Esophagus muscularis mucosa (tissue), 4 donors: ENCODE measurements at regions not wholly inside any gene's neighbourhood (a gene's known extent, or its start where the extent isn't known, plus 50 kb on each side); places are given as distances from the start of the nearest gene placed in this dataset.

Experiments
- DNase-seq: peaks from one replicate; pipeline ENCODE4 v3.0.0-alpha.2; 2017; ENCODE audit errors: extremely low spot score
- H3K27ac ChIP-seq, 4 donors: fragments of 200-600 bp; sonication (generic); replicated peaks in 1 of 4; 1 replicate in 3 of 4; 2 replicates in 1 of 4; pipeline ENCODE4 v1.5.1; 2016 to 2019; ENCODE audit warnings: mild to moderate bottlenecking in 1 of 4
- H3K27me3 ChIP-seq, 4 donors: fragments of 200-600 bp; sonication (generic); one replicate each; pipeline versions ENCODE4 v1.5.1 to v1.6.0; 2016 to 2019
- H3K36me3 ChIP-seq, 4 donors: fragments of 200-600 bp; sonication (generic); one replicate each; pipeline ENCODE4 v1.5.1; 2016 to 2019
- H3K4me1 ChIP-seq, 4 donors: fragments of 200-600 bp; sonication (generic); one replicate each; pipeline ENCODE4 v1.5.1; 2016 to 2019
- H3K4me3 ChIP-seq, 4 donors: fragments of 200-600 bp; sonication (generic); 1 replicate in 2 of 4; 2 replicates in 2 of 4; pipeline ENCODE4 v1.5.1; 2016 to 2019; ENCODE audit warnings: mild to moderate bottlenecking in 4 of 4, moderate library complexity in 1 of 4
- H3K9me3 ChIP-seq, 4 donors: fragments of 200-600 bp; sonication (generic); 1 replicate in 3 of 4; 2 replicates in 1 of 4; pipeline ENCODE4 v1.5.1; 2016 to 2019
- CTCF ChIP-seq, 3 experiments: fragments of 200-600 bp in 2 of 3; fragments of 450-650 bp in 1 of 3; sonication (generic) in 2 of 3; IDR thresholded peaks; one replicate each; pipeline ENCODE4 v1.5.1; 2017 to 2019; ENCODE audit warnings: antibody characterized with exemption in 3 of 3, mild to moderate bottlenecking in 2 of 3, moderate library complexity in 1 of 3
- EP300 ChIP-seq: sonication (generic); formaldehyde crosslinking; IDR thresholded peaks from one replicate; pipeline ENCODE4 v1.6.1; 2017; ENCODE audit warnings: antibody characterized with exemption
- POLR2A ChIP-seq: fragments of 450-650 bp; IDR thresholded peaks from one replicate; pipeline ENCODE4 v1.6.1; 2017; ENCODE audit warnings: antibody characterized with exemption, moderate library complexity, mild to moderate bottlenecking, low read depth
- POLR2AphosphoS5 ChIP-seq, 2 donors: sonication (generic); formaldehyde crosslinking; IDR thresholded peaks; one replicate each; pipeline ENCODE4 v1.6.1; 2017; ENCODE audit warnings: antibody characterized with exemption in 2 of 2
- WGBS: methylation state at CpG from one replicate; pipeline ENCODE4 v1.1.5; 2018; 5-methylcytosine and 5-hydroxymethylcytosine counted together
- intact Hi-C: fragments of 100-400 bp; cut with DNase I; formaldehyde crosslinking; loops from one replicate; pipeline ENCODE4 v1.15.1; 2023

- Histone ChIP-seq H3K27me3 (no peaks in the 10 kb centered on the region), H3K4me3 (peak overlapping the region; percentile 31 to 48 (median 34)), H3K36me3 (no peaks in the 10 kb centered on the region), H3K27ac (peak overlapping the region; percentile 34 to 71 (median 56)), H3K9me3 (no peaks in the 10 kb centered on the region), H3K4me1 (peaks cover 6 to 25% (median 9%) of the 10 kb centered on the region in 4 donors)
- no peak for TF ChIP-seq CTCF (IDR thresholded peaks at IDR 0.05)
- peak in 1 of 2 donors; percentile 9 for TF ChIP-seq POLR2AphosphoS5 (IDR thresholded peaks at IDR 0.05)
- WGBS, result 68% methylated on average over 15 of the region's 15 CpGs
- no peak for DNase-seq
- intact Hi-C loops, result no loop called here
Measured at GRCh38 chr7:4613846-4614548, 68.1 kb upstream of the FOXK1 start.

DNA sequence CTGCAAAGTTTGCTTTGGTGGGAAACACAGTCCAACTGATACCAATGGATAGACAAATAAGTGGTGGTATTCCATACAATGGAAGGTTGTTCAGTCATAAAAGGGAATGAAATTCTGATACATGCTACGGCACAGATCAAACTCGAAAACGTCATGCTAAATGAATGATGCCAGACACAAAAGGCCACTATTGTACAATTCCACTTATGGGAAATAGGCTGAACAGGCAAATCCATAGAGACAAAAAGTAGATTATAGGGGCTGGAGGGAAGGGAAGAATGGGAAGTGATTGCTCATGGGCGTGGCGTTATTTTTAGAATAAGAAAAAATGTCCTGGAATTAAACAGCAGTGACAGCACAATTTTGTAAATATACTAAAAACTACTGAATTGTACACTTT, 66.0 kb upstream of the FOXK1 start:
- H3K9me3 ChIP-seq, result no peaks in the 10 kb centered on the region
- no peaks in the 10 kb centered on the region for H3K27me3 ChIP-seq
- TF ChIP-seq CTCF (IDR thresholded peaks at IDR 0.05) (no peak), POLR2A (no peak), POLR2AphosphoS5 (IDR thresholded peaks at IDR 0.05) (no peak), EP300 (no peak)
- H3K4me1 ChIP-seq, result peaks cover 12 to 41% (median 14%) of the 10 kb centered on the region in 4 donors
- DNase-seq, result no peak
- intact Hi-C loops, result no loop called here
- WGBS, result 80% methylated on average over 5 of the region's 5 CpGs
- no peaks in the 10 kb centered on the region for H3K36me3 ChIP-seq
- no peak overlapping the region for H3K27ac ChIP-seq
- no peak overlapping the region for H3K4me3 ChIP-seq

DNA sequence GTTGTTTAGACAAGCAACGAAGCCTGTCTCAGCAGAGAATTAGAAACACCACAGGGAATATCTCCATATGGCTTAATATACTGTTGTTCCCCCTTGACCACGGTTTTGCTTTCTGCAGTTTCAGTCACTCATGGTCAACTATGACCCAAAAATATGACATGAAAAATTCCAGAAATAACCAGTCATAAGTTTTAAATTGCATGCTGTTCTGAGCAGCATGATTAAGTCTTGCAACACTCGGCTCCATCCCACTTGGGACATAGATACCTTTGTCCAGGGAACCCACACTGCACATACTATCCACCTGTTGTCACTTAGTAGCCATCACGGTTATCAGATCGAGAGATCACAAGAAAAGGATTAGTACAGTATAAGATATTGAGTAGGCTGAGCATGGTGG, 60.7 kb upstream of the FOXK1 start:
- H3K36me3 ChIP-seq, result no peaks in the 10 kb centered on the region
- no peak overlapping the region for H3K4me3 ChIP-seq
- no peaks in the 10 kb centered on the region for H3K27me3 ChIP-seq
- DNase-seq, result no peak
- intact Hi-C loops, result no loop called here
- H3K27ac ChIP-seq, result no peak overlapping the region
- peaks cover 5 to 27% (median 10%) of the 10 kb centered on the region in 4 donors for H3K4me1 ChIP-seq
- TF ChIP-seq CTCF (IDR thresholded peaks at IDR 0.05) (no peak), POLR2AphosphoS5 (IDR thresholded peaks at IDR 0.05) (no peak), EP300 (no peak), POLR2A (no peak)
- 79% methylated on average over 5 of the region's 5 CpGs for WGBS
- no peaks in the 10 kb centered on the region for H3K9me3 ChIP-seq

DNA sequence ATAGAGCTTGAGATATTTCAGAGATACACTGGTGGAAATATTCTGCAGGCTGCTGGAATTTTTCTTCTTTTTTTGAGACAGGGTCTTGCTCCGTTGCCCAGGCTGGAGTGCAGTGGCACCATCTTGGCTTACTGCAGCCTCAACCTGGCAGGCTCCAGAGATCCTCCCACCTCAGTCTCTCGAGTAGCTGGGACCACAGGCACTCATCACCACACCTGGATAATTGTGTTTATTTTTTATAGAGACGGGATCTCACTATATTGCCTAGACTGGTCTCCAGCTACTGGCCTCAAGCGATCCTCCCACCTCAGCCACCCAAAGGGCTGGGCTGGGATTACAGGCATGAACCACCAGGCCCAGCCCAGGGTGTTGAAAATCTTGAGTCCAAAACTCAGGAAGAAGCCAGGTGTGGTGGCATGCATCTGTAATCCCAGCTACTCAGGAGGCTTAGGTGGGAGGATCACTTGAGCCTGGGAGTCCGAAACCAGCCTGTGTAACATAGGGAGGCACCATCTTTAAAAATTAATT, 55.7 kb upstream of the FOXK1 start:
- intact Hi-C loops, result no loop called here
- Histone ChIP-seq H3K36me3 (no peaks in the 10 kb centered on the region), H3K4me3 (no peak overlapping the region), H3K4me1 (peaks cover 4 to 15% (median 9%) of the 10 kb centered on the region in 4 donors), H3K9me3 (no peaks in the 10 kb centered on the region), H3K27me3 (peaks cover 0 to 9% (median 0%) of the 10 kb centered on the region in 4 donors), H3K27ac (no peak overlapping the region)
- WGBS, result 89% methylated on average over 5 of the region's 5 CpGs
- no peak for DNase-seq
- TF ChIP-seq POLR2A (no peak), EP300 (no peak), POLR2AphosphoS5 (IDR thresholded peaks at IDR 0.05) (no peak), CTCF (IDR thresholded peaks at IDR 0.05) (no peak)
